ENCODE measurements at regions not wholly inside any gene's neighbourhood (a gene's known extent, or its start where the extent isn't known, plus 50 kb on each side); places are given as distances from the start of the nearest gene placed in this dataset.

- peaks cover 5% of the 10 kb centered on the region for H3F3A ChIP-seq (replicated peaks; ENCODE audit: insufficient read depth)
- no peaks in the 10 kb centered on the region for H3K36me3 ChIP-seq (replicated peaks in 1 of 2; ENCODE audit: control insufficient read depth in 1 of 2, insufficient read depth in 2 of 2, low read length in 1 of 2)
- ChIA-PET CTCF (interaction anchor here (0.9 to 6.7 kb wide), 11 partner anchors 11 to 986 kb away, joined by 3 to 67 read pairs (median 7); partner anchors contain the start of gene POLR3A), POLR2A (no interaction called here)
- no peak overlapping the region for H3K4me2 ChIP-seq
- DNase-seq = no peak
- H3K9me3 ChIP-seq = no peaks in the 10 kb centered on the region
- H2AFZ ChIP-seq (ENCODE audit: low read depth) = no peak overlapping the region
- H3K79me2 ChIP-seq (ENCODE audit: insufficient read depth) = no peaks in the 10 kb centered on the region
- 87% methylated on average over 4 of the region's 4 CpGs for WGBS (ENCODE audit: low lambda C conversion rate)
- H3K9ac ChIP-seq = no peak overlapping the region
- no peak overlapping the region for H3K4me3 ChIP-seq (ENCODE audit: low read depth in 2 of 2, low read length in 1 of 2)
- H3K4me1 ChIP-seq (ENCODE audit: control insufficient read depth in 1 of 2, insufficient read depth in 2 of 2, low read depth in 1 of 2, low read length in 1 of 2) = peaks cover 19 to 56% of the 10 kb centered on the region in 2 experiments; a peak in 3 of 4 replicates
- H3K9me2 ChIP-seq = no peaks in the 10 kb centered on the region
- H3K27ac ChIP-seq (ENCODE audit: low read depth in 2 of 2, low read length in 1 of 2) = no peak overlapping the region
- TF ChIP-seq NFIC (IDR thresholded peaks at IDR 0.05; ENCODE audit: borderline replicate concordance) = no peak
- no peak for TF ChIP-seq MXI1 (IDR thresholded peaks at IDR 0.05; ENCODE audit: low read depth, low read length)
- TF ChIP-seq FOXM1 (IDR thresholded peaks at IDR 0.05; ENCODE audit: low read depth) = no peak
- TF ChIP-seq USF1 (IDR thresholded peaks at IDR 0.05; ENCODE audit: borderline replicate concordance, low read depth) = no peak
- no peak for TF ChIP-seq RXRA (IDR thresholded peaks at IDR 0.05; ENCODE audit: borderline replicate concordance, low read depth)
- no peak for TF ChIP-seq SMC3 (IDR thresholded peaks at IDR 0.05; ENCODE audit: low read depth, low read length)
- TF ChIP-seq PBX3 (IDR thresholded peaks at IDR 0.05) = no peak
- TF ChIP-seq GABPA (IDR thresholded peaks at IDR 0.05; ENCODE audit: low read depth) = no peak
- H3K27me3 ChIP-seq (ENCODE audit: insufficient read depth) = no peaks in the 10 kb centered on the region
- no peaks in the 10 kb centered on the region for H4K20me1 ChIP-seq (ENCODE audit: insufficient read depth)
These were observed 176.3 kb downstream of the RPS24 start for GRCh38 chr10:78209970-78210369.

GRCh38 chr10:78210548-78210947, 176.9 kb downstream of the RPS24 start:
- TF ChIP-seq GABPA (IDR thresholded peaks at IDR 0.05; ENCODE audit: low read depth) (no peak), CTCF (IDR thresholded peaks at IDR 0.05) (no peak), FOSL2 (IDR thresholded peaks at IDR 0.05; ENCODE audit: borderline replicate concordance, low read depth) (no peak), EP300 (IDR thresholded peaks at IDR 0.05; ENCODE audit: borderline replicate concordance in 1 of 2, low read depth in 1 of 2, low read length in 1 of 2) (no peak), FOXM1 (IDR thresholded peaks at IDR 0.05; ENCODE audit: low read depth) (no peak), ELF1 (IDR thresholded peaks at IDR 0.05) (no peak), FOXJ3 (CRISPR knock-in tag; IDR thresholded peaks at IDR 0.05) (no peak), REST (IDR thresholded peaks at IDR 0.05; ENCODE audit: low read depth, low read length) (no peak), RCOR1 (IDR thresholded peaks at IDR 0.05; ENCODE audit: low read length) (no peak)
- no peak for DNase-seq
- Histone ChIP-seq H3K4me2 (no peak overlapping the region), H3K9ac (no peak overlapping the region), H3K4me3 (ENCODE audit: low read depth in 2 of 2, low read length in 1 of 2) (no peak overlapping the region), H3F3A (replicated peaks; ENCODE audit: insufficient read depth) (peaks cover 5% of the 10 kb centered on the region), H3K9me3 (no peaks in the 10 kb centered on the region), H3K4me1 (ENCODE audit: control insufficient read depth in 1 of 2, insufficient read depth in 2 of 2, low read depth in 1 of 2, low read length in 1 of 2) (peaks cover 19 to 57% of the 10 kb centered on the region in 2 experiments; a peak in 3 of 4 replicates), H3K27ac (ENCODE audit: low read depth in 2 of 2, low read length in 1 of 2) (no peak overlapping the region), H4K20me1 (ENCODE audit: insufficient read depth) (no peaks in the 10 kb centered on the region), H3K36me3 (replicated peaks in 1 of 2; ENCODE audit: control insufficient read depth in 1 of 2, insufficient read depth in 2 of 2, low read length in 1 of 2) (no peaks in the 10 kb centered on the region), H3K27me3 (ENCODE audit: insufficient read depth) (no peaks in the 10 kb centered on the region), H3K9me2 (no peaks in the 10 kb centered on the region), H2AFZ (ENCODE audit: low read depth) (no peak overlapping the region), H3K79me2 (ENCODE audit: insufficient read depth) (no peaks in the 10 kb centered on the region)
- POLR2A ChIA-PET = no interaction called here
- CTCF ChIA-PET = interaction anchor here (0.6 to 6.7 kb wide), 28 partner anchors 8 to 987 kb away, joined by 3 to 67 read pairs (median 4); partner anchors contain the start of gene POLR3A
- 91% methylated on average over 5 of the region's 5 CpGs for WGBS (ENCODE audit: low lambda C conversion rate)
